GM12872 (cell line): ENCODE measurements at regions not wholly inside any gene's neighbourhood (a gene's known extent, or its start where the extent isn't known, plus 50 kb on each side); places are given as distances from the start of the nearest gene placed in this dataset.

ENCODE experiments used
- TF ChIP-seq, protein P1 (sequence below): IDR thresholded peaks from 3 replicates; pipeline ENCODE4 v1.5.1; 2011; ENCODE audit warnings: low read depth, mild to moderate bottlenecking, low read length, moderate library complexity; ENCODE audit not compliant: insufficient read depth

DNA sequence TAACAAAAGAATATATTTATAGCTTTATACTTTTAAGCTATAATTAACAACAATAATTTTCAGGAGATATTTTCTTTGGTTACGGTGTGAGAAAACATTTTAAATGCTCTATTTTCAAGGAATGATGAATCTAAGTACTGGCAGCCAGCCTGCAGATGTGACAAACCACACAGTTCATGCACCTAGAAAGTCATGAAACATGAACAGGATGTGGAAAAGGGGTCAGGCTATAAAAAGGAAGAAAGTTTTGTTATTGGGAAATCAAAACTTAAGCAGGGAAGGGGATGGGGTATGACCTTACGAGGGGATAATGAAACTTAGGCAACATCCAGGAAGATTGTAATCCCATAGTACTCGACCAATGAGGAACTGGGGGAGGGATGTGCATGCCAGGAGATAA, 508.7 kb upstream of the GRAMD2B start:
- TF ChIP-seq, protein P1, sequence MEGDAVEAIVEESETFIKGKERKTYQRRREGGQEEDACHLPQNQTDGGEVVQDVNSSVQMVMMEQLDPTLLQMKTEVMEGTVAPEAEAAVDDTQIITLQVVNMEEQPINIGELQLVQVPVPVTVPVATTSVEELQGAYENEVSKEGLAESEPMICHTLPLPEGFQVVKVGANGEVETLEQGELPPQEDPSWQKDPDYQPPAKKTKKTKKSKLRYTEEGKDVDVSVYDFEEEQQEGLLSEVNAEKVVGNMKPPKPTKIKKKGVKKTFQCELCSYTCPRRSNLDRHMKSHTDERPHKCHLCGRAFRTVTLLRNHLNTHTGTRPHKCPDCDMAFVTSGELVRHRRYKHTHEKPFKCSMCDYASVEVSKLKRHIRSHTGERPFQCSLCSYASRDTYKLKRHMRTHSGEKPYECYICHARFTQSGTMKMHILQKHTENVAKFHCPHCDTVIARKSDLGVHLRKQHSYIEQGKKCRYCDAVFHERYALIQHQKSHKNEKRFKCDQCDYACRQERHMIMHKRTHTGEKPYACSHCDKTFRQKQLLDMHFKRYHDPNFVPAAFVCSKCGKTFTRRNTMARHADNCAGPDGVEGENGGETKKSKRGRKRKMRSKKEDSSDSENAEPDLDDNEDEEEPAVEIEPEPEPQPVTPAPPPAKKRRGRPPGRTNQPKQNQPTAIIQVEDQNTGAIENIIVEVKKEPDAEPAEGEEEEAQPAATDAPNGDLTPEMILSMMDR, result no peak

GRCh38 chr5:125926172-125926571, 497.0 kb upstream of the GRAMD2B start:
- TF ChIP-seq, protein P1, result no peak

DNA sequence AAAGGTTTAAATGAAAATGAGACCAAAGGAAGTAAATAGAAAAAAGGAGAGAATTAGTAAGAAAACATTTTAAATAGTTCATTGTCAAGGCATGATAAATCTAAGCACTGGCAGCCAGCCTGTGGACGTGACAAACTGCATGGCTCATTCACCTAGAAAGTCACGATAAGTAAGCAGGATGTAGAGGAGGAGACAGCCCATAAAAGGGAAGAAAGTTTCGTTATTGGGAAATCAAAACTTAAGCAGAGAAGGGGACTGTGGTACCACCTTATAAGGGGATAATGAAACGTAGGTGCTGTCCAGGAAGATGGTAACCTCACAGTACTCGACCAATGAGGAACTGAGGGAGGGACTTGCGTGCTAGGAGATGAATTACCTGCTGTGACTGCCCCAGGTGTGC, 494.5 kb upstream of the GRAMD2B start:
- TF ChIP-seq, protein P1, result no peak

DNA sequence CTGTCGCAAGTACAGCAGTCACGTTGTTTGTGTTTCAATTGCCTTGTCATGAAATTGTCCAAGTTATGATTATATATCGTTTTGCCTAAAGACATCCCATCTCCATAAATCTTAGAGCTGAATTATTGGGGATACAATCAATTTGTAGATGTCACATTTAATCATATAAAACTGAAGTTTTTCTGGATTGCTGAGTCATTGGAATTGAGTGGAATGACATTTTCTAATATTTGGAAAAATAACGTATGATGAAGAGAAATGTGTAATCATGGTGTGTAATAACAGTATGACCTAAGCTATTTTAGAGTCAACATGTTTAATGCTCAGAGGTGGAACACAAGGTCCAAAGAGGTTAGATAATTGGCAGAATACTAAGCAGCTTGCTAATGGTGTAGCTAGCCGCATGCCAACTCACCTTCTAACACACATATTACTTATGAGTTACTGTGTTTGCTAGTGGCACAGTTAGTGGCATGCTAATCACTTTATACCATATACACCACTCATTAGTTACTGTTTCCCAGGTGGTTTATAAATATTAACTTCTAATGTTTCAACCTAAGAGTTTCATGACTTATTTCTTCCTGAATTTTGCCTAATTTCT, 473.1 kb upstream of the GRAMD2B start:
- TF ChIP-seq, protein P1, result no peak

DNA sequence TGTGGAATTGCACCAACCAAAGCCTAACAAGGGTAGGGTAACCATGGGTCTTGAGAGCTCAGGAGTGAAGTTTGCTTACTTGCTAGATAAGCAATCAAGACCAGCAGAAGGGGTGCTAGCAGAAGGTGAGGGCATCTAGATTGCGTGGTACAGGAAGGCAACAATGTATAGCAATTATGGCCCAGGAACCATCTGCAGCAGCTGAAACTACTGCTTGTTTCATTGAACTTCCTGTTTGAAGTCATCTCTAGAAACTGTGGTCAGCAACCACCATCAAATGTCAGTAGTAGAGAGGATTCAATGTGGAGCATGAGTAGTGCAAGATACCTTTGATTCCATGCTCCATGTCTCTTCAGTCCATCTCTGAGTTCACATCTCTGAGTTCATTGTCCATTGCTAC, 462.1 kb upstream of the GRAMD2B start:
- TF ChIP-seq, protein P1, result no peak

DNA sequence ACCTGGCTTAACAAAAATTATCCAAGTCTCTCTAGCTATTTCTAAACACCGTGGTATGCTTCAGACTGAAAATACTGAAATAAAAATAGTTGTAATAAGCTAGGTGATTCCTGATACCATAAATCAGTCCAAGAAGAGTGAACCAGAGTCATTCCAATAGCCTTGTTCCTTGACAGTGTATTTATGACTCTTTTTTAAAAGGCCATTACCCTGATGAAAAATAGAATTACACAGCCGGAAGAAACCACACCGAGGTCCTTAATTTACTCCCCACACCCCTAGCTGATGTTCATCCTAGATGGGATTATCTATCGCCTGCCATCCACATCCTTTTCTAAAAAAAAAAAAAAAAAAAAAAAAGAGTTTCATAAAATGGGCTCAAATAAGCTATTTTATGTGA, 457.6 kb upstream of the GRAMD2B start:
- TF ChIP-seq, protein P1, result no peak

DNA sequence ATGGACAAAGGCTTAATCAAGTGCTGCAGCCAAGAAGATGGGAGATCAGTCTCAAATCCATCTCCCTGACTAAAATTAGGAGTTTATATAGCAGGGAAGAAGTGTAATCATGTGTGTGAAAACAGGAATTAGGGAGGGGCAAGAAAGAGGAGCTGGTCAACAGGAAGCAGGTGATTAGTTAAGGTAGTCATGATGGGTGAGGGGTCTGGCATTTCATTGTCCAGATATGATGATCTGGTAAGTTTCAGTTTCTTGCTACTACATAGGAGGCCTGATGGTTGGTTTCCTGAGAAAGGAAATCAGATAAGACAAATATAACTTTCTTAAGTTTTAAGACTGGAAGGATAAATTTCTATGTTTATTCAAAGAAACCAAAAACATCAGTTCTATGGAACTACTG, 455.6 kb upstream of the GRAMD2B start:
- TF ChIP-seq, protein P1, result no peak
